RKO (cell line): ENCODE measurements at regions not wholly inside any gene's neighbourhood (a gene's known extent, or its start where the extent isn't known, plus 50 kb on each side); places are given as distances from the start of the nearest gene placed in this dataset.
A peak's percentile ranks its signal among the peaks of the same experiment; 100 is the strongest.

Experiments used
- DNase-seq: peaks from one replicate; pipeline ENCODE4 v3.0.0-alpha.2; 2016; ENCODE audit warnings: low spot score

DNA sequence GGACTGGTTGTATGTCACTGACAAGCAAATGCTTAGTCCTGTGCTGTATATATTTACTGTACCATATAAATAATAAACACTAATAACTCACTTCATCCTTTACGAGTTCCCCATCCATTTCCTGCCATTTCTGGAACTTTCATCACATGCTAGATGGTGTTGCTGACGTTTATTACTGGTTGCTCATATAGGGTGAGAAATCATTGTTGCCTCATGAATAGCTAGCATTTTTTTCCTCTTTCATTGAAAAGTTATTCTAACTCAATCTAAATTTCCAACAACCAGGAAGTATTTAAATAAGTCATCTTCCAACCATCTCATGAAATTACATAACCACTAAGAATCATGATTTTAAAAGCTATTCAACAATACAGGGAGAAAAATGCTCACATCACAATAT lies 88.6 kb upstream of the RCN1 start:
- no peak for DNase-seq

DNA sequence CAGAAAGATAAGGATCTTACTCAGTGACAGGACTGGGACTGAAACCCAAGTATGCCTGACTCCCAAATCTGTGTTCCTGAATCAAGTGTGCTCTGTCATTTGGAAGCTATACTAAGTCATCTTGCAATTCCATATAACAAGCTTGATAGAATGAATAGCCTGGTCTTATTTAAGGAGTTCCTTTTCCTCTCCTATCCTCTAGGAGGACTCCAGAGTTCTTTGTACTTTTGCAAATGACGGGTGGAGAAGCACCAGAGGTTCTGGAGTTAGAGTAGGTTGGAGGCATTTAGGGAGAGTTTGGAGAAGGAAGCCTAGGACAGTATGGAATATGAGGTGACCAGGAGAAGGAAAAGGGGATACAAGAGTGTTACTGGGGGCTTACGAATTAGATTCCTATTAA lies 92.9 kb upstream of the RCN1 start:
- peak; percentile 16 for DNase-seq

DNA sequence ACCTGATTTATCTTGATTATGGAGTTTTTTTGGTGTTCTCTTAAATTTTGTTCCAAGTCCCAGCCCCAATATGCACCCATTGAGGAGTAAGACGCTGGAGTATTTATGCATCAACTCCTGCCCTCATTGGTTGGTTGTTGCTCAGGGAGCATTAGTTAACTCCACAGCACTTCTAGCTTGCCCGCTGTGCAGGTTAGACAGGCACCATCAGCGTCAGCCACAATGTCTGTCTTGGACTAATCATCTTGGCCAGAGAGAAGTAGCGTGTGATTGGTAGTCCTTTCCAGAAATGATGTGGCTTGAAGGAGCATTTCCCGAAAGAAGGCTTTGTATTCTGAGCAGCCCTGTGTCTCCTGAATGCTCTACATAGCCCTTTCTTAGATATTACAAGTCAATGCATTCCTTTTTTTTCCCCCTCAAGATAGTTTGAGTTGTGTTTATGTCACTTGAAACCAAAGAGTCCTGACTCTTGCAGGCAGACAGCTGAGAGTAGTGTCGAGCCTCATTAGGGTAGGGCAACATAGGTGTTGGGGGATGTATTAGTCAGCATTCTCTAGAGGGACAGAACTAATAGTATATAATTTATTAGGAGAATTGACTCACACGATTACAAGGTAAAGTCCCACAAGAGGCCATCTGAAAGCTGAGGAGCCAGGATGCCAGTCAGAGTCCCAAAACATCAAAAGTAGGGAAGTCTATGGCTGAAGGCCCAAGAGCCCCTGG lies 94.6 kb upstream of the RCN1 start:
- DNase-seq, result no peak

DNA sequence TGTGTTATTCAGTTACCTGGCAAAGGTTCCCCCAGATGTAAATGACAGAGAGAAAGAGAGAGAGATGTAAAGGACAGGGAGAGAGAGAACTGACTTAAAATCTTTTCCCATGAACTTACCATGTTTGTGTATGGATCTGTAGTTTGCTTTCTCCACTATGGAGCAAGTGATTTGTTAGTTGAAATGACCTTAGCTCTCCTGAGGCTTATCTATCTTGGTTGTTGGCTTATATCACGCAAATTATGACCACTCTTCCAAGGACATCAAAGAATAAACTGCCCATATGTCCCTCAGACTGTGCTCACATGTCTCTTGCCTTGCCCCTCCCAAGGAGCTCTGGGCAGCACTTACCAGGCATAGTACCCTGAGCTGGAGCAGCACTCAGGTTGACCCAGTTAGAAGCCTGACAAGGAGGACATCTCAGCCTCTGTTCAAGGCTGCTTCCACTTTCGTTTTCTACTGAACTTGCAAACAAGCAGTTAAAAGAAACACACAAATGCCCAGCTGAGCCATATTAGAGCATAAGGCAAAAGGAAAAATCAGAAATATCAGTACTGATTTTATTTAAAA lies 95.3 kb upstream of the RCN1 start:
- no peak for DNase-seq

DNA sequence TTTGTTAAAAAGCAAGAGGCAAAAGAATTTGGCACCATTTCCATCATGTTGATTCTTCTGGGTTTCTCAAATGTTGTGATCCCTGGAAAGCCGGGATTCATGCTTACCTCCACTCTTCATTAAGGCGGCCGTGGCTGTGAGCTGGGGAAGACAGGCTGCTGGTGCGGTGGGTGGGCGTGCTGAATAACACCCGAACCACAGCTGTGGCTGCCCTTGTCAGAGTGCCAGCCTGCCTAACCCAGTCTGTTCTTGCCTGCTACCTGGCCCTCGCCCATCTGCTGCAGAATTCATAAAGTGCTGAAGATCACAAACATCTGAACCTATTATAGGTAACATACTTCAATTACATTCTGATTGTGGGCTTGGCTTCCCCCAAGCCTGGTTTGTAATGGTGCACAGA lies 95.8 kb upstream of the RCN1 start:
- no peak for DNase-seq

DNA sequence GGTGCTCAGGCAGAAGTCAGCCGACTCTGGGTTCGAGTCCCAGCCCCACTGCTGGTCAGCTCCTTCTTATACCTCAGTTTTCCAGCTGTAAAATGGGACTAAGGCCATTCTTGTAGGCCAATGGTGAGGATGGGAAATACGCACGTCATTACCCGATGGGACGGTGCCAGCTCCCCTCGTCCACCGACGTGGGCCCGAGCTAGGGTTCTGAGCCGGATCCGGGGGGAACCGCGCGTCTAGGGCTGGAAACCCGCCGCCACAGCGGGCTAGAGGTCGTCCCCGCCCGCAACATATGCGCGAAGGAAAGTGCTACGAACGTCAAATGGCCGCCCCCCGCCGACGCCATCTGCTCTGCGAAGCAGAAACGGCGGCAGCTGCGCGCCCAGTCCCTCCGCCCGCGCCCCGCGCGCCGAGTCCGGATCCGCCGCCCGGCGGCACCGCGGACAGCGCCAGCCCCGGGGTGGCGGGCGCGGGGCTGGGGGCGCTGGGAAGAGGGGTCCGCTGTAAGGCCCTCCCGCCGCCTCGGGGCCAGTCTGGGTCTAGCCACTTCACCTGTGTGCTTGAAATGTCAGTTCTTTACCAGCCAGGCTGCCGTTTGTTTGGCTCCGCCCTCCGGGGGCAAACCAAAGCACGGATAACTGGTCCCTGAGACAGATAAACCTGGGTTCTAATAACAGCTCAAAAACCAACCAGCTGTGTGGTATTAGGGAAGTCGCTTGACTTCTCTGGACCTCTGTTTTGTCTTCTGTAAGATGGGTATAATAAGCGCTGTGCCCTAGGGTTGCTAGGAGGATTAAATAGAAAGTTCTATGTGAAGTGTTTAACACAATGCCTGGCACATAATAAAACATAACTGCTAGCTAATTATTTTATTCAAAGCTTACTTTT lies 103.5 kb upstream of the RCN1 start:
- no peak for DNase-seq

DNA sequence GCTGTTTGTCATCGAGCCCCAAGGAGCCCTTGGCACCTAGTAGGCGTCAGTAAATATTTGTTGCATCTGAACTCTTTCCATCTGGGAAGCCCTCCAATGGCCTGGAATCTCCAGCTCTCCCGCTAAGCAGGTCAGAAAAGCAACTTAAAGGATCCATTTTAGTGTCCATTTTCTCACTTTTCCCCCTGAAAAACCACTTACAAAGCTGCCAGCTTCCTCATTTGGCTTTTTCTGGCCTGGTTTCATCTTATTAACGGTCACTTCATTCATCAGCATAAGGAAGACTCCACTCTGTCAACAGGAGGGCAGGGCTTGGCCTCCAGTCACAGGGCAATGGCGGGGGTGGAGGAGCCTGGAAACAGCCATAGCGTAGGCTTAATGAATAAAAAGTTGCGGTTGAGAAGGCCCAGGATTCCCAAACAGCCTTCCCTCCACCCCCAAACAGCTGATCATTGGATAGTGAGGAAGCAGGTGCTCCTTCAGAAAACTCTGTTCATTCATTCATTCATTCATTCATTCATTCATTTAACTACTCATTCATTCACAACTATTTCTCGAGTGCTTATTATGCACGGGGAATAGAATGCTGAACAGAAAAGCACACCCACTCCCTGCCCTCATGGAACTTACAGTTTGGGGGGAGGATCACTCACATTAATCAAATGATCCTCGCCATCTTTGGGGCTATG lies 104.5 kb upstream of the RCN1 start:
- no peak for DNase-seq

DNA sequence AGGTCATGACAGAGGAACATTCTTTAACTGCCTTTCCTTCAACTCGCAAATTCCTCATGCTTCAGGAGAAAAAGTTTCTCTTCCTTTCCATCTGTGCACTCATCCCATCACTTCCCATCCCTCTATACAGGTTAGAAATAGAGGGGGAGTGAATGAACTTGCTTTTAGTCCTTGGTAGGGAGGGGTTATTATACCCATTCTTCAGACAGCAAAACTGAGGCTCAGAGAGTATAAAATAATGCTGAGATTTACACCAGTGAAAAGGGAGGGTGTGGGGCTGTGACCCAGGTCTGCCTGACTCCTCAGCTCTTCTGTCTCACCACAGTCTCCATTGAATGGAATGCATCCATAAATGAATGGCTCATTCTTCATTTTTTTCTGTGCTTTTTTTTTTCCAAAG lies 109.4 kb upstream of the RCN1 start:
- DNase-seq, result no peak

DNA sequence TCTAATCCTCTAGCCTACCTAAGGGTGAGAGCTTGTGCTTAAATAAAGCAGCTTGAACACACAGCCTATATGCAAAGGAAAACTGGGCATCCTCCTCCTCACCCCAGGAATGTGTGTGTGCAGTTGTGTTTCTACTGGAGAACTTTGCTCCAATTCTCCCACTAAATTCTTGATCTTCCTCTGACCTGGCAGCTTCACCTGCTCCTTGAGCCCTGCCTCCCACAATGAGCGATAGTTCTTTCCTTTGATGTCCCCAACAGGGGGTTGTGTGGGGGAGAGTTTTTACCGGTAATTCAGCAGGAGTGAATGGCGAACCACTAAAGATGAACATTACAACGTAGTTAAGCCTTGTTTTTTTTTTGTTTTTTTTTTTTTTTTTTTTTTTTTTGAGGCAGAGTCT lies 113.5 kb upstream of the RCN1 start:
- no peak for DNase-seq

DNA sequence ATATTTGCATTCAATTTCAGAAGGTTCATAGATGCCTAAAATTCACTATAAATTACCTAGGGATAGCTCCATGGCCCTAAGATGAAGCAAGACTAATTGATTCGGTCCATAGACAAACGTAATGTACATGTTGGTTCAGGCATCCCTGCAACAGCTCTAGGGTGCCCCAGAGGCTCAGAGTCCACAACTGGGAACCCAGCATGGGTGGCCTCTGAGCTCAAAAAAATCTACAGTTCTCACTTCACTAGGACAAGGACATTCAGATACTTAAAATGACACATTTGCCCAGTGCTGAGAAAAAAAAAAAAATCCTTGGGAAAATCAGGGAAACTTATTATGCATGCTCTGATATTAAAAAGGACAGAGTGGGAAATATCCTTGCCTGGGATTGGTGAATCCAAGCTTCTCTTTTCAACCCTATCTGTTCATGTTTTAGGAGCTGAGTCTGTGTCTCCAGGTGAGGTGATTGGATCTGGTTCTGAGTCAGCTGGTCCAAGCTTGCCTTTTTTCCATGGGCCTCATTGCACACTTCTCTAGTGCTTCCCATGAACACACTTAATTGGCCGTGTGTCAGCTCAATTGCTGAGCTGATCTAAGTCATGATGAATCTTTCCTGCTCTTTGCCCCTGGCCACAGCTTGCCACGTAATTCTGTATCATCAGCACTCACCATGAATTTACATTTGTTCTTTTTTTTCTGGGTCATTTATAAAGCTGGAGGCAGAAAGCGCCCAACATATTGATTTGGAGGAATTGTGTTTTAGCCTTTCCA lies 116.3 kb upstream of the RCN1 start:
- peak; percentile 93 for DNase-seq

DNA sequence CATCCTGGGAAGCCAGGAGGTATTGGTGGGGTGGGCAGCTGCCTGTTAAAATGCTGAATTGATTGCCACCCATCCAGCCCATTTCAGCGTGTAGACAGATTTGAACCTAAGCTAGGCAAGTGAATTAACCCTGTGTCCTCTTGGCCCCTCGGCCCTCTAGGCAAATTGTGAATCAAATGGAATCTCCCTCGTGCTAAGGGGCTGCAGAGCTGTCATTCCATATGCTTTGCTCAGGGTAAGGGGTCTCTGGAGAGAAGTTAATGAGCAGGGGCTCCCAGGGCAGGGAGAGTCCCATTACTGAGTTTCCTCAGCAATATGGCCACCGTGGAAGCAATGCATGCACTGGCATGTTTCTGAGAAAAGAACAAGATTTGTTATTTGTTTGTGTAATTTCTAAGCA lies 117.7 kb upstream of the RCN1 start:
- no peak for DNase-seq

DNA sequence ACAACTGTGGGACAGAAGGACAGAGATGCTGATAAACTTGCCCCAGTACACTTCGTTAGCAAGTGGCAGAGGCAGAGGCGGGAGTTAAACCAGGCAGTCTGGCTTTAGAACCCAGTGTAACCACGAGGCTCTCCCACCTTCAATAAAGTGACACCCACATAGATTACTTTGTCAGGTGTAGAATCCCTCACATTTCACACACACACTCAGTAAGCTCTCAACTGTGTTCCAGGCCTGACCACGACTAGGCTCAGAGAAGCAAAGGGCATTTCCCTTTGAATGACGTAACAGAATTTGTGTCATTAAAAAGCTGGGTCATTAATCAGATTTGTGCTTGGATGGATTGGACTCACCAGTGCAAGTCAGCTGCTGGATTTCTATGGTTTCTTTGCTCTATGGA lies 118.3 kb upstream of the RCN1 start:
- DNase-seq, result no peak

DNA sequence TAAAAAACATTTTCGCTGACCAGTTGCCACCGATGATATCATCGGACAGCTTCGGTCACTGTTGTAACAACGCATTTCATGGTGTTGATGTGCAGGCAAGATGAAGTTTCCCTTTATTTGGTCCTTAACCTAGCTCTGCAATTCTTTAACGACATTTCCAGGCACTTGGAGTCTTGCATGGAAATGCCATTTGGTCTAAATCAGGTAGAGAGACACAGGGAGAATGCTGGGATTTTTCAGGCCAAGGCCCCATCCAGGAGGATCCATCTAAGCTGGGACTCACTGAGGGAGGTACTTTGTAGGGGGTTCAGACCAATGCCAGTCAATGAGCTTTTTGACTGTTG lies 121.5 kb upstream of the RCN1 start:
- no peak for DNase-seq

DNA sequence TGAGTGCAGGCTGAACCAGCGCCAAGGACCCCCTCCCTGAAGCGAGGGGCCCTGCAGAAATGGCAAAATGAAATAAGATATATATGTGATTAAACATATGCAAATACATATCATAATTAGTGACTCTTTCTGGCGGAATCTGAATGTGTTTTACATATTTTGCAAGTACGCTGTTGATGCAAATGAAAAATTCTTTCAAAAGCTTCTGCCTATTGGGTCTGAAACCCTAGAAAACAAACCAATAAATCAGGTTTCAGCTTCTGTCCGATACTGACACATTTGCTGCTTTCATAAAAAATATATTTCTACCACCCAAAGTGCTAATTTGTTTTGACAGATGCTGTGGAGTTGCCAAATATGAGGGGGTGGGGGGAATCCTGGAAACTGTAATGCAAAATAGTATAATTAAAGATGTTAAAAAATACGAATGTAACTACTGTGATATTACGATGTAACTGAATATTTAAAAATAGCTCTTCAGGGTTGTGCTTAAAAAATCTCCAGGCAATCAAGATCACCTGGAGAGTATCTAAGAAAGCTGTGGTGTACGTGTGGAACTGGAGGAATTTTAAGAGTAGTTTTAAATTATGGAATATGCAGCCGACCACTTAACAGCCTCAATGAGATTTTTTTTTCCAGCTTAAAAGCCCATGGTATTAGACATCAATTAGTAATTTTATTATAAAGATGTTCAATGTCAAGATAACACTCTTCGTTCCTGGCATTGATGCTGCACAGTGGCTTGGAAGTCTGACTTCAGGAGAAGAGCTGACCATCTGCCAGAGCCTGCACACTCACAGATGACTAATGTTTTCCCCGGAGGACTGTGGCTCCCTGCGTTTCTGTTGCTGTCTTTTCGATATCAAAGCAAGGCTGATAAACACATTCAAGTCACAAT lies 122.2 kb upstream of the RCN1 start:
- DNase-seq, result peak; percentile 64

DNA sequence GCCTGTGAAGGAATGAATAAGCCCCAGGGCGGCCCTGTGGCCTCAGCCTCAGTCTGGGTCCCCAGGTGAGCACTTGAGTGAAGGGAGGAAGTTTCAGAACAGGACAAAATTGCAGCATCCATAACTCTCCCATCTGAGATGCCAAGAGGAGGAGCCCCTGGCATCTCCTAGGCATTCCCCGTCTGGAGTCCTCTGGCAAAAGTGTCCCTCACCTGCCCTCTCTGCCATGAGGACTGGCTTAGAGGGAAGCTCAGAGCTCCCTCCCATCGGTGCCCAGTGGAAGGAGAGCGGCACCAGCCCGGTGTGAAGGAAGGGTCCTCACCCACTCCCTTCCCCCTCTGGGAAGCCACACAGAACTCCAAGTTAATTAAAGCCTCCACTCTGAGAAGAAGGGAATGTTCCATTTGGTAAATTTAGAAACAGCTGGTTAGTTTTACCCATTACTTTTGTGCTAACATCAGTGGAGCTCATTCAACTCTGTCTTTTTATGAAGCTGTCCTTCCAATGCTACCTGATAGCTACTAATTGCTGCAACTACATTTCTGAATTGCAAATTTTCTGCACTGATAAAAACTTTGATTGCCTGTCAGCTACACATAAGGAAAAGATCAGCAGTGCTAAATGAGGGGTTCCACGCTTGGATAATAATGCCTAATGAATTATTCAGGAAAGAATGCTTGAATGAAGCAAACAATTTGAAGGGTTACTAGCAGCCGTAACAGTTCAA lies 123.3 kb upstream of the RCN1 start:
- DNase-seq, result no peak

DNA sequence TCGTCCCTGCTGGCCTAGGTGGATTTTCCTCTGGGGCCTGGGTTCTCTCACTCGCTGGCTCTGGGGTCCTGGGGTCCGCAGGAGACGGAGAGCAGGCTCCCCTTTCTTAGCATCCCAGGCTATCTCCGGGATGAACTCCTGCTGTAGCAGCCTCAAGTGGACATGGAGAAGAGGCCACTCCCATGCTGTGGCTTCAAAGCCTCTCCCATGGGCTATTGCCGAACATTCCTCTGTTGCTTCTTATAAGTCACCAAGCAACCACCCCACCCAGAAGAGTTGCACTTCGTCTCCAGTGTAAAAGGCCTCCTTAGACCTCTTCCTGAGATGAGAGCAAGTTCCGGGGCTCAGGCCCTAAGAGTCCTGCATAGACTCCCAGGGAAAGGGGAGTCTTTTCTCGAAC lies 124.0 kb upstream of the RCN1 start:
- no peak for DNase-seq

DNA sequence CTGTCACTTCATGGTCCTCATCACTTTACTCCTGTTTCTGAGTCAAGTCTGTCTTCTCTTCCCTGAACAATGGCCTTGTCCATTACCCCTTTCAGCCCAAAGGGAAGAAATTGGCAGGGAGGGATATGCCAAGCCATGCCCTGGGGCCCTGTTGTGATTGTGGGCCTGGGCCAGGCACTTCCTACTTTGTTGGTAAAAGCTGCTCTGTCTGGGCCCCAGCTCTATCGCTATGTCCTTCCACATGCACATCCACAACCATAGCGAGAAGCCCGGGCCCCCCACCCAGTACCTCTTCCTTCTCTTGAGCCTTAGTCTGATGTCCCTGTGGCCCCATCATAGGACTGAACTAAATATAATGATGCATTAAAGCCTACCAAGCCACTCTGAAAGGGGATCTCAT lies 126.7 kb upstream of the RCN1 start:
- no peak for DNase-seq

DNA sequence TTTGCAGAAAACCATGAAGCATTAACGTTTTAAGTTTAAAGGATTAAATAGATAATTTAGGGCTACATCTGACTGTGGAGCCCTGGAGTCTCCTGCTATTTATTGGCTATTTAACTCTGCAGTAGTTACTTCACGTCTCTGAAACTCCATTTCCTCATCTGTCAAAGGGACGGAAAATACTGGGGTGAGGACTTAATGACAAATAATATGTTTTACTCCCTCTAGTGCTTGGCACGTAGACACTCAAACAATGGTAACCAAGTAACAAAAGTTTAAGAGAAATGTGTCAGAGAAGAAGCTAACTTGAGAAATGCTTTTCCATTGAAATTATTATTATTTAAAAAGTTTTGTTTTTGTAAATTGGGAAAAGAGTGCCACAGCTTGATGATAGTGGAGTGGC lies 130.7 kb upstream of the RCN1 start:
- DNase-seq, result no peak

DNA sequence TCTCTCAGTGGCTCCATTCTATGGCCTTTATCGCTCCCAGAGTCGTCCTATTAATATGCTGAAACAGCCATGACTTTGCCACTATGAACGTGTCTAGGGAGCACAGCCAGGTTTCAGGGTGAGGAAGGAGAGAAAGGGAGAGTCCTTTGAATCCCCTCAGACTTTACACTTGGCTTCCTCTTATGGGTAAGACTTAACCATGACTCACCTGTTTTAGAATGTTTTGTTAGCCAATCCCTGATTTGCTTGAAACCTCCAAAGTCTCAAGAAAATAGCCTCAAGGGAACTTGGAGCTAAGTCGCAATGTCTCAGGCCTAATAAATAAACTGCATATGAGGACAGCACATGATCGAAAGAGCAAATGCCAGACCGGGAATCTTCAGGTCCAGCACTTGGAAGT lies 131.2 kb upstream of the RCN1 start:
- no peak for DNase-seq

DNA sequence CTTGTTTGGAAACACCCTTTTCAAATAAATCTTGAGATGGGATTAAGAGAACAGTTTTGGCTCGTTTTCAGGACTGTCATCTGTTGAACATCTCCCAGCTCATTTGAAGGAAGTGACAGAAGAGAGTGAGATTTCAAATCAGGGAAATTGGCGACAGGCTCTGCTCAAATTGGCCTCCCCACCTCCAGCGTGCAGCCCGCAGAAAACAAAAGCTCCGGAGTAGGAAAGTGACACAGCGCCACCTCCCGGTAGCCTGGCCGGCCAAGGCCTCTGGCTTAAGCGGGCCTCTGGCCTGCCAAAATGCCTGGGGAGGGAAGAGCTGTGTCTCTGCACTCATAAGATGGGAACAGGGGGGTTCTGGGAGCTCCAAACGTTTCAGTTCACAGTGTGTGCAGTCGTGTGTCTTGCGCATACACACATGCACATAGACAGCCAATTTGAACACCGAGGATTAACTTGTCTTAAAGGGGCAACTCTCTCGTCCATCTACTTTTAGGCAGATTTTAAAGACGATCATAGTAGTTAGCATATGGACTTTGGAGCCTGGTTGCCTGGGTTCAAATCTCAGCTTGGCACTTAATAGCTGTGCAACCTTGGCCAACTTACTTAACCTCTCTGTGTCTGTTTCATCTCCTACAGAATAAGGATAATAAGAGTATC lies 132.7 kb upstream of the RCN1 start:
- DNase-seq, result no peak
